ENCODE measurements at regions not wholly inside any gene's neighbourhood (a gene's known extent, or its start where the extent isn't known, plus 50 kb on each side); places are given as distances from the start of the nearest gene placed in this dataset.

- TF ChIP-seq CTCF (IDR thresholded peaks at IDR 0.05) = no peak
- no peak for TF ChIP-seq POLR2A (IDR thresholded peaks at IDR 0.05)
Observed at GRCh38 chr10:76766682-76767081, 870.9 kb downstream of the KCNMA1 start.

All from lower leg skin (tissue), 3 donors.